HG02840 (cell line): ENCODE measurements at regions not wholly inside any gene's neighbourhood (a gene's known extent, or its start where the extent isn't known, plus 50 kb on each side); places are given as distances from the start of the nearest gene placed in this dataset.

Experiments used
- ATAC-seq: cut with Tn5 transposase; IDR thresholded peaks from one replicate; pipeline ENCODE4 v1.9.1; 2021; ENCODE audit warnings: mild to moderate bottlenecking, moderate library complexity, moderate number of reproducible peaks; ENCODE audit not compliant: unreplicated experiment, low FRiP score

DNA sequence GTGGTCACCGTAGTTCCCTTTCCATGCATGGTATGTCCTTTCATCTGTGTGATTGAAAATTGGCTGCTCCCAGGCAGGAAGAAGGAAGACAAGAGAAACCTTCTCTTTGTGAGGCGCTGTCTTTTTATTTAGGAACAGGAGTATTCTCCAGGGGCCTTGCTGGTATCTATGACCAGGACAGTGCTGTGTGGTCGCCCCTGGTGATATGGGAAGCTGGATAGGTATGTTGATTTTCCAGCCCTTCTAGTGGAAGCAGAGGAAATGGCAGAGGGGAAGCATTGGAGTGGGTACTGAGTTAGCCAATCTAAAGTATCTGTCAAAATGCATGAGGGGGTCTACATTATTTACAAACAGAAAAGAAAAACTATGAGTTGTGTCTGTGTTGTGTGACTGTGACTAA, 226.6 kb downstream of the MTX2 start:
- no peak for ATAC-seq

DNA sequence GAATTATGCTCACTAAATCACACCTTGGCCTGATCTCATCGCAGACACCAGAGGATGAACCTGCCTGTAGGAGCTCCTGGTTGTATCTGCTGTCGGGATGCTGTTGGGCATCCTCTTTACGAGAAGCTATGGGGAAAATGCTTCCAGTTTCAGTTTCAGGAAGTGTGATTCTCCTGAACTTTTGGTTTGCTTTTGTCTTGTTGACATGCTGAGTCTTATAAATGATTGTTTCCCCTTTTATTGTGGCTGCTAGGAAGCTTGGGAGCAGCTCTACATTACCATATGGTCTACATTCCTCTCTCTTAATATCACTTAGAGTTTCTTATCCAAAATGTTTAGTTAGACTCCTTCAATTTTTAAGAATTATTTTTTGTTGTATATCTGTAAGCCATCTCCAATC, 227.5 kb downstream of the MTX2 start:
- ATAC-seq = no peak

DNA sequence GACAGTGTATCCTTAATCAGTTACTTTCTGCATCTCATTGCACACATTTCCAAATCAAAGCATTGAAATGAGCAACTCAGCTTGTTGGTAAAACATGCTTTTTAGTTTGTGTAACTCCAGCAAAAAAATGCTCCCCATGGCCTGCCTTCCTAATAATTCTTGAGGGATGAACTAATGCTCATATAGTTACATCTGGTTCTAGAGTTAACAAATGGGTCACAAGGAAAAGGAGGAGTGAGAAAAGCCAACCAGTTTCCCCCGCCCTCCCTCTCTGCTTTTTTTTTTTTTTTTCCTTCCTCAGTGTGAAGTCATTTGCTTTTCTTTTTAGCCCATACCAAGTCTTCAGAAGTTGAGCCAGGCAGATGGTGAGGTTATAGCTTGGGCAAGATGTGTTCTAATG, 231.7 kb downstream of the MTX2 start:
- ATAC-seq = no peak

DNA sequence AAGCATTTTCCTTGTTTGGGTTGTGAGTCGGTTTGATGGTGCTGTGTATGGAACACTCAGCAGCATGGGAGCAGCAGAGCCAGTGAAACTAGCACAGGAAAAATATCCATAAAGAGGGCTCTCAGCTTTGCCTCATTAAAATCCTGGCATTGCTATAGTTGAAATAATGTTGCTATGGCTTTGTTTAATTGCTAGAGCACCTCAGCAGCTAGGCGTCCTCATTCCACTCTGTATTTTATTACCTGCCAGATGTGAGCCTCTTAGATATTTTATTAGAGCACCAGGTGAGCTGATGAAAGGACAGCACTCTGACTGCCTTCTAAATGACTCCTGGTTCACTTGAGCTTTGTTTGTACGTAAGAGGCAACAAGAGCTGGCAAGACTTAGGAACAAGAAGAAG, 232.4 kb downstream of the MTX2 start:
- ATAC-seq = no peak

DNA sequence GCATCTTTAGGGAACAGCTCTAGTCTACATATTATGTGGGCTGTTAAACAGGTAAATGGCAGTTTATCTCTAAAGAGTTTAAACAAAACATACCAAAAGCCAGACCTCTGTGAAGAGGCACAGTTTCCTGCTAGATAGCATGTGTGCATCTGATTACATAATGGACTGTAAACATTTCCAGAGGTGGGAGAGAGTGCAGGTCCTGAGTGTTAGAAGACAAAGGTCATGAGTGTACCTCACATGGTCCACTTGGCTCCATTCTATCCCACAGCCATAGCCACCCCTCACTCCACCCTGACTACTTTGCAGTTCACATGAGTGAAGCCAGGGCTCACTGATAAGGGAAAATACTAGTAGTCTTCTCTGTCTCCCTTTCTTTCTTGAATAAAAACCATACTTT, 233.4 kb downstream of the MTX2 start:
- ATAC-seq = no peak

DNA sequence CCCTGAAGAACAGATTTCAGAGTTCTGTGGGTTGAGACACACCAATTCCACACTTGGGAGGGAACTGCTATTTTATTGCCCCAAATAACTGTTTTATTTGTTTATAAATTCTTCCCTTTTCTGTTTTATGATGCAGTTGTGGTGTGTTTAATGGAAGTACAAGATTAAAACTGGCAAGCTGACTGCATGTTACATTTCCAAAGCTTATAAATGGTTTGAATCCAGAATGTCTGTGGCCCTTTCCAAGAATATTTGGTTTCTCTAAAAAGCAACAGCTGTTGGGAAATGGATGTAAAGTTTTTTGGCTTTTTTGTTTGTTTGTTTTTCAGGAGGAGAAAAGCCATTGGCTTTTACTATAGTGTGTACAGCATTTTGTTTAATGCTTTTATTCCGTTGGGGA, 234.5 kb downstream of the MTX2 start:
- no peak for ATAC-seq

DNA sequence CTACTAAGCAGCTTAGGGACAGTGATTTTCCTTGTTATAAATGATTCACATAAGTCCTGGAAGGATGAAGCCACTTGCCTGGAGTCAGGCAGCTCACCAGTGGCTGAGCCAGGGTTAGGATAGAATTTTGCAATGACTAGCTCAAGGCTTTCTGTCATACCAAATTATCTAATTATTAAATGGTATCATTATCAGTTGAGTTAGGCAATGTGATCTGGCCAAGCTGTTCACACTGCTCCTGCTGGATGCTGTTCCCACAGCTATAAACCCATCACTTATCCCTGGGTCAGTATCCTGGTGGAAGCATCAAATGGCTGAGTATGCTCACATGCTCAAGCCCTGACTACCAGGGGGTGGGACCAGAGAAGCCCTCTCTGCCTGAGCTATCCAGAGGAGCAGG, 235.2 kb downstream of the MTX2 start:
- no peak for ATAC-seq

DNA sequence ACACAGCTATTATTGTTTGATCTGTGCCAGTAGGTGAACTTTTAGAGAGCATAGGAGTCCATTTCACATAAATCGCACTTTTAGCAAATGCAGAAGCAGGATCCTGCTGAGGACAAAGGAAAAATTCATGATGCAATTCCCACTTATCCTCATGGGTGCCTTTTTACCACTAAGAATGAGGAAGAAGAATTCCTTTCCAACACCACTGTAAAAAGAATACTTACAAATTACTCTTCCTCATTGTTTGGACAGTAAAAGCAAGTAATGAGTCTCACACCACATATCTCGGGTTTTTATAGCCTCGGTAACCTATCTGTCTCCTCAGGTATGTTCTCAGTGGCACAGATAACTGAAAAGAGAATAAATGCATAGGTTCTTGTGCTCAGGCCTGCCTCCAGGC, 238.5 kb downstream of the MTX2 start:
- ATAC-seq = no peak

DNA sequence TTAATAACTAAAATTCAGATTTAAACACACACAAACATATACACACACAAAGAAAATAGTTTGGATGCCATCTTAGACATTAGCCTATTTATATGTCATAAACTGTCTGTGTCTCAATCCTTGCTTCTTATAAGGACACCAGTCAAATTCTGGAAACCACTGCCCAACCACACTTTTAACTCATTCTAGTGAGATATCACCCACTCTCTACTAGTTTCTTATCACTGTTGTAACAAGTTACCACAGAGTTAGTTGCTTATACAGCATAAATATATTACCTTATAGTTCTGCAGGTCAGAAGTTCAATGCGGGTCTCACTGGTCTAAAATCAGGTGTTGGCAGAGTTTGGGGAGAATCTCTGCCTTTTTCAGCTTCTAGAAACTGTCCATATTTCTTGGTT, 239.1 kb downstream of the MTX2 start:
- no peak for ATAC-seq

DNA sequence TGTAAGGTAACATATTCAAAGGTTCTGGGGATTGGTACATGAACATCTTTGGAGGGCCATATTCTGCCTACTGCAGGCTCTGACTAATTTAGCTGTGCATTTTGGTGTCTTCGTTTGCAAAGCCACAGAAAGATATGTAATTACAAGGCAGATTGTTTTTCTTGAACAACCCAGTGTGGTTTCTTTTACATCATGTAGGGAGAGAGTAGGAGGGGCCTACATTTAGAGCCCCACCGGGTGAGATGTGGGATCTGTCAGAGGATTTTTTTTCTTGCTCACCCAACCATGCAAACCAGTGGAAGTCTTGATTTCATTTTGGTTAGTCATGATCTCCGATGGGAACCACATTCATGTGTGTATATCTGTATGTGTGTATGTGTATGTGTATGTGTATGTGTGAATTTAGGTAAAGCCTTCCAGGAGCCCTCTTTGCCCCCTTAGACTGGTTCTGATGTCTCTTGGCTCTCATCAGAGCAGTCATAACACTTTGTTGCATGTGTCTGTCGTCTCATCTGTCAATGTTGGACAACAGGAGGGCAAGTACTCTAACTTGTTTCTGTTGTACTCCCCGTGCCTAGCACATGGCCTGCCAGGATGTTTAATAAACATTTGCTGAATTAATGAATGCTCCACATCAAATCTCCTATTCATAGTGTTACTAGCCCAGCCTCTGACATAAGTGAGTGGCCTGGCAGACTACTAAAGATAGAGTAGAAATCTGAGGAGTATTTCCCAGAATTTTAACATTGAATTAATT, 239.9 kb downstream of the MTX2 start:
- no peak for ATAC-seq

DNA sequence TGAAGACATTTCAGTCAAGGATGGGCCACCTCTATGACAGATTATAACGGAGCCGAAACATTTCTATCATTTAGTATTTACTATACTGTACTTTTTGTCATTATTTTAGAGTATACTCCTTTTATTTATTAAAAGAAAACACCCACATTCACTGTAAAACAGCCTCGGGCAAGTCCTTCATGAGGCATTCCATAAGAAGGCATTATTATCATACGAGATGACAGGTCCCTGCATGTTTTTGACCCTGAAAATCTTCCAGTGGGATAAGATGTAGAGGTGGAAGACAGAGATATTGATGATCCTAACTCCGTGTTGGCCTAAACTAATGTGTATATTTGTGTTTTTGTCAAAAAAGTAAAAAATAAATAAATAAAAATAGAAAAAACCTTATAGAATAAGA, 245.0 kb downstream of the MTX2 start:
- ATAC-seq = no peak

GRCh38 chr2:176514805-176515500, 245.7 kb downstream of the MTX2 start:
- no peak for ATAC-seq

DNA sequence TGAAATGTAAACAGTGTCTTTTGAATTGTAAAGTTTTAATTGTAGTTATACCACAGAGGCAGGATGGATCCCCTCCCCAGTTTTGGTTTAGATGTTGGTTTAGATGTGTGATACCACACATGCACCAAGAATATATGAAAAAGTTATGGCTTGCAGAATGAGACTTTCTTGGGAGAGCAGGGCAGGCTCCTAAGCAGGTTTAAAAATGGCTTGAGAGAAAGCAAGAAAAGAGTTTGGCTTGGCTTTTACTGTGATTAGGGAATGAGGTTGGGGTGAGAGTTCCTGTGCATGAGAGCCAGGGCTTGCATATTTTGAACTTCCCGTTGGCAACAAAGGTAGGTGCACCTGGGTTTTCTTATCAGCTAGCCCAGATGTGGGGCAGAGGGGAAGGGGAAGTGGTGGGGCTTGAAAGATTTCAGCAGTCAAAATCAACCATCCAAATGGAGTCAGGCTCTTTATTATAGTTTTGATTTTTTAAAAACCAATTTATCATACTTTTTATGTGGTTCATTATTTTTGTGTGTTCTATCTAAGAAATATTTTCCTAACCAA, 246.9 kb downstream of the MTX2 start:
- no peak for ATAC-seq

GRCh38 chr2:176518823-176519222, 249.6 kb downstream of the MTX2 start:
- ATAC-seq = no peak

- no peak for ATAC-seq
These were observed 252.8 kb downstream of the MTX2 start for GRCh38 chr2:176521878-176522670.

- no peak for ATAC-seq
These were observed 255.8 kb downstream of the MTX2 start for GRCh38 chr2:176525086-176525485.

GRCh38 chr2:176526995-176527901, 258.0 kb downstream of the MTX2 start:
- ATAC-seq = no peak

DNA sequence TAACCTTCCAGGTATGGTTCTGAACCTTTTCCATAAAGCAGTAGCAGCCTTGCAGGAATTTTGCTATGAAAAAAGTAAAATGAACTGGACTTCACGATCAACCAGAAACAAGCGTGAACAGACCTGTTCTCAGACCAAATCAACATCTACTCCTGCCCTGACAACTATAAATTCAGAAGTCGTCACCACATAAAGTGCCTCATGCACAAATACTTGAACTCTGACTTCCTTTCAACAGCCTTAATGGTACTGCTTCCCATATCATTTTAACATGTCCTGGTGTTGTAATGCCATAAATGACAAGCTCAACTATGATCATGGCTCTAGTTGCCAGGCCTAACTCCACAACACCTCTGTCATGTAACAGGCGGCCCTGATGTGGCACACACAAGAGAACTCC, 262.4 kb downstream of the MTX2 start:
- no peak for ATAC-seq

DNA sequence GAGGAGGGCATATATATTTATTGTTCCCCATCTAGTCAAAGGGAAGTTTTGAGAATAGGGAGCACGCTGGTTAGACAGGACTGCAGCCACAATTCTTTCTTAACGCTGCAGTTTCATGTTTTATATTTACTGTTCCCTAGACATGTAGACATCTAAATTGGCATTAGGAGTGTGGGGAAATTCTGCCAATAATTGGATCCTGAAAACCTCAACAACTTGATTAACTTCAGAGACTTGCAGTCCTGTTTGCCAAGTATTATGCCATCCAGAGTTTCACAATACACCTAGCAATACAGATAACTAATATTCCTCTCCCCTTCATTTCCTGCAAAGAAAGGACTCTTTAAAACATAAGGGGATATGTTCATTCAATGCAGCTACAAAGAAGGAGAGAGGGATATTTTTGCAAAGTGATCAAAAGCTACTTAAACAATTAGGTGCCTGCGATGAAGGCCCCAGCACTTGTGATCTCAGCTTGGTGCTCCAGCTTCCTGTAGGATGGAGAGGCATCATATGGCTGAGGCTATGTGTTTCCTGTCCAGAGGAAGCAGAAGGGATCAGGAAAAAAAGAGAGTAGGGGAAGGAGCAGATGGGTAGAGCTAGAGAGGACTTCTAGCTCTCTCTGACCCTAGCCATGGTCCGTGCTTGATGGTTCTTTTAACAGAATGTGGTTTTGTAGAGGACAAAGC, 264.4 kb downstream of the MTX2 start:
- ATAC-seq = no peak
